Neural cell (in vitro differentiated cells): ENCODE measurements at regions not wholly inside any gene's neighbourhood (a gene's known extent, or its start where the extent isn't known, plus 50 kb on each side); places are given as distances from the start of the nearest gene placed in this dataset.

Experiments
- CTCF ChIP-seq: fragments of 450-650 bp; IDR thresholded peaks from 2 replicates; pipeline ENCODE4 v1.5.1; 2014; ENCODE audit warnings: antibody characterized with exemption, mild to moderate bottlenecking, moderate library complexity; ENCODE audit not compliant: poor library complexity, severe bottlenecking
- POLR2AphosphoS5 ChIP-seq: IDR thresholded peaks from 2 replicates; pipeline ENCODE4 v1.6.1; 2012
- REST ChIP-seq: IDR thresholded peaks from 2 replicates; pipeline ENCODE4 v1.6.1; 2012; ENCODE audit warnings: borderline replicate concordance

GRCh38 chr5:24703934-24704333, 59.2 kb upstream of the CDH10 start:
- TF ChIP-seq POLR2AphosphoS5: no peak
- TF ChIP-seq CTCF: no peak
- no peak for TF ChIP-seq REST
